Endothelial cell of umbilical vein (primary cell): ENCODE measurements at regions not wholly inside any gene's neighbourhood (a gene's known extent, or its start where the extent isn't known, plus 50 kb on each side); places are given as distances from the start of the nearest gene placed in this dataset.

Experiments used
- BruUV-seq: library from RNA; stranded (reverse); fragments of 400-500 nt; replicated peaks from 2 replicates; lab custom pipeline; 2021; lab: Mats Ljungman, UMichigan
- CTCF ChIA-PET: fragments of 300-600, 350-600 bp; sonication (Branson Sonifier 250); formaldehyde crosslinking; loops from one replicate; lab custom pipeline; 2021; ENCODE audit warnings: antibody characterized with exemption, inconsistent platforms; lab: Charles Lee
- POLR2A ChIA-PET: fragments of 300-600, 350-600 bp; sonication (Branson Sonifier 250); formaldehyde crosslinking; loops from one replicate; lab custom pipeline; 2021; ENCODE audit warnings: antibody characterized with exemption, inconsistent platforms; lab: Charles Lee
- DNase-seq: peaks from one replicate; pipeline ENCODE4 v3.0.0-alpha.2; 2011; ENCODE audit warnings: low read depth, low spot score
- FAIRE-seq: peaks from 2 replicates; lab custom pipeline; 2011; peaks lifted over from hg19 to GRCh38; lab: Jason Lieb, UNC
- H2AFZ ChIP-seq: 2 replicates; pipeline ENCODE4 v1.6.0; 2012; ENCODE audit warnings: low read depth, low read length, control low read depth, inconsistent platforms
- H3K27ac ChIP-seq: 2 replicates; pipeline ENCODE4 v1.5.1; 2011; ENCODE audit warnings: low read depth, mild to moderate bottlenecking, control low read depth, low read length, moderate library complexity; ENCODE audit not compliant: insufficient read depth
- H3K27me3 ChIP-seq, 2 experiments: 2 replicates each; pipeline versions ENCODE4 v1.6.0 to v1.6.1; 2011; ENCODE audit warnings: low read length in 2 of 2, mixed read lengths in 1 of 2; ENCODE audit not compliant: control insufficient read depth in 2 of 2, insufficient read depth in 2 of 2
- H3K36me3 ChIP-seq, 2 experiments: 2 replicates in 1 of 2; 3 replicates in 1 of 2; pipeline ENCODE4 v1.5.1; 2011; ENCODE audit warnings: low read length in 2 of 2, mild to moderate bottlenecking in 1 of 2, moderate library complexity in 1 of 2; ENCODE audit not compliant: control insufficient read depth in 2 of 2, insufficient read depth in 2 of 2; ENCODE audit errors: extremely low read depth in 1 of 2
- H3K4me1 ChIP-seq: 3 replicates; pipeline ENCODE4 v1.5.1; 2011; ENCODE audit warnings: mild to moderate bottlenecking, low read length; ENCODE audit not compliant: control insufficient read depth, insufficient read depth; ENCODE audit errors: extremely low read depth
- H3K4me2 ChIP-seq: 2 replicates; pipeline ENCODE4 v1.6.1; 2011; ENCODE audit warnings: low read length, control low read depth, mixed read lengths; ENCODE audit not compliant: insufficient read depth
- H3K4me3 ChIP-seq, 3 experiments: fragments of 200-600 bp in 1 of 3; sonication (generic), shearing (Covaris generic) in 1 of 3; replicated peaks in 1 of 3; 2 replicates each; pipeline ENCODE4 v1.5.1; 2011 to 2016; ENCODE audit warnings: control low read depth in 3 of 3, low read length in 3 of 3, mild to moderate bottlenecking in 2 of 3, inconsistent platforms in 1 of 3, low read depth in 1 of 3, moderate library complexity in 1 of 3; ENCODE audit not compliant: insufficient read depth in 1 of 3
- H3K79me2 ChIP-seq: 2 replicates; pipeline ENCODE4 v1.6.0; 2012; ENCODE audit warnings: low read length, inconsistent platforms; ENCODE audit not compliant: control insufficient read depth, insufficient read depth
- H3K9ac ChIP-seq: replicated peaks from 2 replicates; pipeline ENCODE3; 2011; ENCODE audit warnings: low read length, control low read depth; ENCODE audit not compliant: insufficient read depth; ENCODE audit errors: extremely low read depth
- H3K9me1 ChIP-seq: replicated peaks from 3 replicates; pipeline ENCODE4 v1.6.0; 2011; ENCODE audit warnings: mild to moderate bottlenecking, low read length; ENCODE audit not compliant: control insufficient read depth, insufficient read depth; ENCODE audit errors: extremely low read depth
- H3K9me3 ChIP-seq: replicated peaks from 2 replicates; pipeline ENCODE4 v1.5.1; 2012; ENCODE audit warnings: low read length, inconsistent platforms; ENCODE audit not compliant: control insufficient read depth, insufficient read depth
- H4K20me1 ChIP-seq: replicated peaks from 2 replicates; pipeline ENCODE3; 2011; ENCODE audit warnings: mild to moderate bottlenecking, low read length; ENCODE audit not compliant: control insufficient read depth, insufficient read depth; ENCODE audit errors: extremely low read depth
- EZH2 ChIP-seq: IDR thresholded peaks from 2 replicates; pipeline ENCODE4 v1.6.1; 2012; ENCODE audit warnings: borderline replicate concordance, low read depth, mild to moderate bottlenecking, moderate library complexity, low read length, inconsistent platforms; ENCODE audit not compliant: severe bottlenecking
- FOS ChIP-seq: IDR thresholded peaks from 2 replicates; pipeline ENCODE4 v1.6.1; 2011; ENCODE audit warnings: mild to moderate bottlenecking, low read length, moderate library complexity, borderline replicate concordance; ENCODE audit not compliant: insufficient read depth
- GATA2 ChIP-seq: IDR thresholded peaks from 2 replicates; pipeline ENCODE4 v1.7.0; 2011; ENCODE audit warnings: low read depth, mild to moderate bottlenecking, moderate library complexity, mixed read lengths, low read length; ENCODE audit not compliant: insufficient read length, insufficient read depth
- JUN ChIP-seq: IDR thresholded peaks from 2 replicates; pipeline ENCODE4 v1.6.1; 2011; ENCODE audit warnings: borderline replicate concordance, low read depth; ENCODE audit not compliant: insufficient read length, insufficient read depth
- MAX ChIP-seq: IDR thresholded peaks from 2 replicates; pipeline ENCODE4 v1.6.1; 2011; ENCODE audit not compliant: insufficient read depth, insufficient read length
- MYC ChIP-seq: IDR thresholded peaks from one replicate; pipeline ENCODE4 v1.6.1; 2011; ENCODE audit warnings: mild to moderate bottlenecking, low read depth, low read length
- POLR2A ChIP-seq: IDR thresholded peaks from 2 replicates; pipeline ENCODE4 v1.6.1; 2012; ENCODE audit warnings: low read depth, mild to moderate bottlenecking, control low read depth, low read length
- POLR2AphosphoS5 ChIP-seq: IDR thresholded peaks from 2 replicates; pipeline ENCODE4 v1.6.1; 2012; ENCODE audit warnings: low read depth, mild to moderate bottlenecking, control low read depth, low read length, moderate library complexity; ENCODE audit not compliant: insufficient read depth
- dilution Hi-C: fragments of 300-500 bp; cut with MboI; formaldehyde crosslinking; loops from one replicate; pipeline ENCODE4 v1.15.0; 2019; ENCODE audit warnings: low sequenced_read_pairs; ENCODE audit not compliant: extremely low pct_ligation_motif_present
- intact Hi-C: fragments of 100-400 bp; cut with micrococcal nuclease; formaldehyde crosslinking; loops from one replicate; pipeline ENCODE4 v1.10.0; 2022
- TF ChIP-seq, protein P1 (sequence below), 2 donors: IDR thresholded peaks; 1 replicate in 1 of 2; 2 replicates in 1 of 2; pipeline ENCODE4 v1.5.1; 2011; ENCODE audit warnings: low read length in 2 of 2, mild to moderate bottlenecking in 2 of 2, moderate library complexity in 2 of 2, control low read depth in 1 of 2, inconsistent platforms in 1 of 2, low read depth in 1 of 2; ENCODE audit not compliant: insufficient read depth in 1 of 2; ENCODE audit errors: extremely low read depth in 1 of 2

DNA sequence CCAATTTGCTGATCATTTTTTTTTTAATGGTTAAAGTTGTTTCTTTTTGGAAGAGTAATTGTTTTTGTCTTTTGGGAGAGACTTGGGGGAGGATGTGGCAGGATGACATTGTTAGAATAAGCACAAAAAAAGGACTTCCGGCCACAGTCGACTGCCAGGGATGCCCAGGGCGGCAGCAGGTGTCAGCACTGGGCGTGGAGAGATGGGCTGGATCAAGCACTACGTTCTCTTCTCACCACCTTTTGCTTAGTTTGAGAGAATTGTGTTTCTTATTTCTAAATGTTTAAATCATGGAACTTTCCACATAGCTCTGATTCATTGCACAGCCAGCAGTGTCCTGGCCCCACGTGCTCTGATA lies 104.6 kb upstream of the FRMD1 start:
- POLR2A ChIA-PET = no interaction called here
- FAIRE-seq (no peak), DNase-seq (no peak)
- dilution Hi-C loops (no loop called here), intact Hi-C loops (no loop called here)
- H3K79me2 ChIP-seq = no peaks in the 10 kb centered on the region
- H3K36me3 ChIP-seq = no peaks in the 10 kb centered on the region
- H3K4me1 ChIP-seq = no peaks in the 10 kb centered on the region
- H3K4me2 ChIP-seq = no peak overlapping the region
- no peaks in the 10 kb centered on the region for H4K20me1 ChIP-seq
- H3K9me1 ChIP-seq = no peaks in the 10 kb centered on the region
- H3K9me3 ChIP-seq = no peaks in the 10 kb centered on the region
- BruUV-seq = no TSS peak
- H2AFZ ChIP-seq = no peak overlapping the region
- H3K4me3 ChIP-seq = no peak overlapping the region
- H3K9ac ChIP-seq = no peak overlapping the region
- TF ChIP-seq GATA2 = no peak
- H3K27me3 ChIP-seq = no peaks in the 10 kb centered on the region
- CTCF ChIA-PET = no interaction called here
- H3K27ac ChIP-seq = no peak overlapping the region

- no peaks in the 10 kb centered on the region for H3K79me2 ChIP-seq
- no peak overlapping the region for H2AFZ ChIP-seq
- H3K4me3 ChIP-seq = no peak overlapping the region
- no peak overlapping the region for H3K4me2 ChIP-seq
- no peaks in the 10 kb centered on the region for H3K4me1 ChIP-seq
- no peak overlapping the region for H3K9ac ChIP-seq
- dilution Hi-C loops = no loop called here
- FAIRE-seq = no peak
- no peak for DNase-seq
- TF ChIP-seq EZH2 (no peak), FOS (no peak), GATA2 (no peak), MAX (no peak), POLR2AphosphoS5 (no peak), MYC (no peak), JUN (no peak), POLR2A (no peak)
- TF ChIP-seq, protein P1, sequence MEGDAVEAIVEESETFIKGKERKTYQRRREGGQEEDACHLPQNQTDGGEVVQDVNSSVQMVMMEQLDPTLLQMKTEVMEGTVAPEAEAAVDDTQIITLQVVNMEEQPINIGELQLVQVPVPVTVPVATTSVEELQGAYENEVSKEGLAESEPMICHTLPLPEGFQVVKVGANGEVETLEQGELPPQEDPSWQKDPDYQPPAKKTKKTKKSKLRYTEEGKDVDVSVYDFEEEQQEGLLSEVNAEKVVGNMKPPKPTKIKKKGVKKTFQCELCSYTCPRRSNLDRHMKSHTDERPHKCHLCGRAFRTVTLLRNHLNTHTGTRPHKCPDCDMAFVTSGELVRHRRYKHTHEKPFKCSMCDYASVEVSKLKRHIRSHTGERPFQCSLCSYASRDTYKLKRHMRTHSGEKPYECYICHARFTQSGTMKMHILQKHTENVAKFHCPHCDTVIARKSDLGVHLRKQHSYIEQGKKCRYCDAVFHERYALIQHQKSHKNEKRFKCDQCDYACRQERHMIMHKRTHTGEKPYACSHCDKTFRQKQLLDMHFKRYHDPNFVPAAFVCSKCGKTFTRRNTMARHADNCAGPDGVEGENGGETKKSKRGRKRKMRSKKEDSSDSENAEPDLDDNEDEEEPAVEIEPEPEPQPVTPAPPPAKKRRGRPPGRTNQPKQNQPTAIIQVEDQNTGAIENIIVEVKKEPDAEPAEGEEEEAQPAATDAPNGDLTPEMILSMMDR (IDR thresholded peaks at IDR 0.05; ENCODE audit: extremely low read depth in 1 of 2, insufficient read depth in 1 of 2, low read depth in 1 of 2, low read length in 2 of 2) = no peak
- no peaks in the 10 kb centered on the region for H3K9me1 ChIP-seq
- CTCF ChIA-PET = no interaction called here
- H3K36me3 ChIP-seq = no peaks in the 10 kb centered on the region
- intact Hi-C loops = no loop called here
- POLR2A ChIA-PET = no interaction called here
- H4K20me1 ChIP-seq = no peaks in the 10 kb centered on the region
- H3K9me3 ChIP-seq = no peaks in the 10 kb centered on the region
- BruUV-seq = no TSS peak
- H3K27ac ChIP-seq = no peak overlapping the region
- no peaks in the 10 kb centered on the region for H3K27me3 ChIP-seq
These were observed 104.0 kb upstream of the FRMD1 start for GRCh38 chr6:168182908-168183612.
